Prostate gland (tissue), 2 donors: ENCODE measurements at regions not wholly inside any gene's neighbourhood (a gene's known extent, or its start where the extent isn't known, plus 50 kb on each side); places are given as distances from the start of the nearest gene placed in this dataset.

Experiments used
- DNase-seq: peaks from one replicate; pipeline ENCODE4 v3.0.0-alpha.2; 2019; ENCODE audit warnings: low spot score
- H3K27ac ChIP-seq, 2 donors: fragments of 200-600 bp; sonication (generic); 2 replicates each; pipeline ENCODE4 v1.5.1; 2017 to 2019
- H3K27me3 ChIP-seq: fragments of 200-600 bp; sonication (generic); replicated peaks from 2 replicates; pipeline ENCODE4 v1.5.1; 2019; ENCODE audit not compliant: insufficient read depth
- H3K36me3 ChIP-seq, 2 donors: fragments of 200-600 bp; sonication (generic); 1 replicate in 1 of 2; 2 replicates in 1 of 2; pipeline versions ENCODE4 v1.5.1 to v1.8.1; 2017 to 2019
- H3K4me1 ChIP-seq: fragments of 200-600 bp; sonication (generic); replicated peaks from 2 replicates; pipeline ENCODE4 v1.5.1; 2019
- H3K4me3 ChIP-seq, 2 donors: fragments of 200-600 bp; sonication (generic); 2 replicates each; pipeline ENCODE4 v1.5.1; 2017 to 2019
- H3K9me3 ChIP-seq: fragments of 200-600 bp; sonication (generic); 2 replicates; pipeline ENCODE4 v1.5.1; 2017
- POLR2A ChIP-seq: fragments of 450-650 bp; IDR thresholded peaks from one replicate; pipeline ENCODE4 v1.6.1; 2016; ENCODE audit warnings: antibody characterized with exemption, mild to moderate bottlenecking
- POLR2AphosphoS5 ChIP-seq: sonication (generic); formaldehyde crosslinking; IDR thresholded peaks from one replicate; pipeline ENCODE4 v1.6.1; 2017; ENCODE audit warnings: antibody characterized with exemption
- WGBS: methylation state at CpG from one replicate; pipeline ENCODE4 v1.1.5; 2018; 5-methylcytosine and 5-hydroxymethylcytosine counted together
- intact Hi-C: fragments of 100-400 bp; cut with DNase I; formaldehyde crosslinking; loops from one replicate; pipeline ENCODE4 v1.14.2; 2022
- TF ChIP-seq, protein P1 (sequence below), 4 experiments: fragments of 200-600 bp in 2 of 4; fragments of 450-650 bp in 2 of 4; sonication (generic) in 2 of 4; IDR thresholded peaks; 1 replicate in 3 of 4; 2 replicates in 1 of 4; pipeline ENCODE4 v1.5.1; 2016 to 2019; ENCODE audit warnings: antibody characterized with exemption in 4 of 4, mild to moderate bottlenecking in 2 of 4, moderate library complexity in 2 of 4

DNA sequence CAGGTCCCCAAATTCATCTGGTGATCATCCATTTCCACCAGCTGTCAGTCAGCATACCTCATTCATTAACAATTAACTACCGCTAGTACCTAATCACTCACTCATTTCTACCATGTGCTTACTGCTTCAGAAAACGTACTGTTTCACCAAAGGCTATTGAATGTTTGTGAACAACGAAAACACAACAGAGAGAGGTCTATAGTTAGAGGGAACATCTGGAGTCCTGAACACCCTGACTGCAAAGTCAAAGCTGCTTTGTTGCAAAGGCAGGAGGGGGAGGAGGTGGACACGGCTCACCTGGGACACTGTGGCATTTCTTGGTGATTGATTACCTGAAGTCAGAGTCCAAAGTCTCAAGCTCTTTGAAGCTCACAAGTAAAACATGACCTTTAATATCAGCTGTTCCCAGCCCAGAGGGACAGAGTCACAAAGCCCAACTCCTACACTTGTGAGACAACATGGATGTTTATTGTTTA lies 342.3 kb upstream of the ADARB2 start:
- Histone ChIP-seq H3K27me3 (no peaks in the 10 kb centered on the region), H3K9me3 (no peaks in the 10 kb centered on the region), H3K4me3 (no peak overlapping the region), H3K27ac (no peak overlapping the region), H3K4me1 (no peaks in the 10 kb centered on the region), H3K36me3 (no peaks in the 10 kb centered on the region)
- TF ChIP-seq POLR2A (no peak), POLR2AphosphoS5 (no peak)
- TF ChIP-seq, protein P1, sequence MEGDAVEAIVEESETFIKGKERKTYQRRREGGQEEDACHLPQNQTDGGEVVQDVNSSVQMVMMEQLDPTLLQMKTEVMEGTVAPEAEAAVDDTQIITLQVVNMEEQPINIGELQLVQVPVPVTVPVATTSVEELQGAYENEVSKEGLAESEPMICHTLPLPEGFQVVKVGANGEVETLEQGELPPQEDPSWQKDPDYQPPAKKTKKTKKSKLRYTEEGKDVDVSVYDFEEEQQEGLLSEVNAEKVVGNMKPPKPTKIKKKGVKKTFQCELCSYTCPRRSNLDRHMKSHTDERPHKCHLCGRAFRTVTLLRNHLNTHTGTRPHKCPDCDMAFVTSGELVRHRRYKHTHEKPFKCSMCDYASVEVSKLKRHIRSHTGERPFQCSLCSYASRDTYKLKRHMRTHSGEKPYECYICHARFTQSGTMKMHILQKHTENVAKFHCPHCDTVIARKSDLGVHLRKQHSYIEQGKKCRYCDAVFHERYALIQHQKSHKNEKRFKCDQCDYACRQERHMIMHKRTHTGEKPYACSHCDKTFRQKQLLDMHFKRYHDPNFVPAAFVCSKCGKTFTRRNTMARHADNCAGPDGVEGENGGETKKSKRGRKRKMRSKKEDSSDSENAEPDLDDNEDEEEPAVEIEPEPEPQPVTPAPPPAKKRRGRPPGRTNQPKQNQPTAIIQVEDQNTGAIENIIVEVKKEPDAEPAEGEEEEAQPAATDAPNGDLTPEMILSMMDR (IDR thresholded peaks at IDR 0.05): no peak
- intact Hi-C loops: no loop called here
- no peak for DNase-seq
- 58% methylated on average over 4 of the region's 4 CpGs for WGBS

DNA sequence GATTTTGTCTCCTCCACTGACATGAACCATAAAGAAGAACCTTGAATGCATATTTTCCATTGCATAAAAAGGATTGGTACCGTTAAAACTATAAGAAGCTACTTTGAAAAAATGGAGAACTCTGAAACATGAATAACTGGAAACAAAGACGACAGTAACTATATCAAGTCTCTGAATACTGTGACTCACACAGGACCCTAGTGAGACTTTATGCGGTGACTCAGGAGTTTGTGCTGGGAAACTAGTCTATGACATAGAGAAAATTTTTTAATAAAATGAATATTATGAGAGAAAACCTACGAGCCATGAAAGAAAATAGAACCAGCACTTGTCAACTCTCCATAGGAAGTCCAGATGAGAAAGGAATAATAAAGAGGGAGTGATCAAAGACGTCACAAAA lies 339.9 kb upstream of the ADARB2 start:
- no peak overlapping the region for H3K27ac ChIP-seq
- 85% methylated on average over 5 of the region's 5 CpGs for WGBS
- no peaks in the 10 kb centered on the region for H3K36me3 ChIP-seq
- intact Hi-C loops: no loop called here
- no peaks in the 10 kb centered on the region for H3K27me3 ChIP-seq
- no peaks in the 10 kb centered on the region for H3K4me1 ChIP-seq
- DNase-seq: no peak
- TF ChIP-seq, protein P1 (IDR thresholded peaks at IDR 0.05): no peak
- TF ChIP-seq POLR2A: no peak
- no peak for TF ChIP-seq POLR2AphosphoS5
- H3K9me3 ChIP-seq: no peaks in the 10 kb centered on the region
- no peak overlapping the region for H3K4me3 ChIP-seq

DNA sequence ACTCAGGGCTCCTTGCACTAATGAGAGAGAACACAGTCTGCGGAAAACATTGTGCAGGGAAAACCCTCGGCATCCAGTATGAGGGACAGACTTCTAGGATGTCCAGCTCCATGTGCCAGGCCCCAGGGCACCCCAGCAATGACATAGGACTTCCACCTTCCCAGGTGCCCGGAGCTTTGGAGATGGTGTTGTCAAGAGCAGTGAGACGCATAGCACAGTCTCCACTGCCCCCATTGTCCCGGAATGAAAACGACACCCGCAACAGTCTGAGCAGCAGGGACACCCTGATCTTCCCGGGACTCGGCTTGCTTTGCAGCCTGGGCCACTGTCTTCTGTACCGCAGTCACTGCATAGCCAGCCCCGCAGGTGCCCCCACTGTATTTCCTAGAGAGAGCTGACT lies 339.2 kb upstream of the ADARB2 start:
- Histone ChIP-seq H3K36me3 (no peaks in the 10 kb centered on the region), H3K27me3 (no peaks in the 10 kb centered on the region), H3K27ac (no peak overlapping the region), H3K9me3 (no peaks in the 10 kb centered on the region), H3K4me1 (no peaks in the 10 kb centered on the region), H3K4me3 (no peak overlapping the region)
- WGBS: 92% methylated on average over 11 of the region's 11 CpGs
- no peak for DNase-seq
- TF ChIP-seq, protein P1 (IDR thresholded peaks at IDR 0.05): no peak
- TF ChIP-seq POLR2AphosphoS5: no peak
- TF ChIP-seq POLR2A: no peak
- intact Hi-C loops: no loop called here

DNA sequence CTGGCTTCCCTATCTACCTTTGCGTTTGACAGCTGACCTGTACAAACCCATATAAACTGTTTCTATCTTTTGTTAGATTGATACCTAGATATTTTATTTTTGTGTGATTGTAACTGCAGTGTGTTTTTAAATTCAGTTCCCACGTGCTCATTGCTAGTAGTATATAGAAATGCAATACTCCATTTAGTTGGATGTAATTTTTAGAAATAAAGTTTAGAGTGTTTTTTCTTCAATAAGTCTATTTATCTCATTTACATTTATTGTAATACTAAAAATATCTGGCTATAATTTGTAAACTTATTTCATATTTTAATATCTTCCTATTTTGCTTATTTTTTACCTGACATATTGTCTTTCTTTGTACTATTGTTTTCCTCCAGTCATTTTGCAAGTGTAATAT lies 329.7 kb upstream of the ADARB2 start:
- Histone ChIP-seq H3K4me1 (no peaks in the 10 kb centered on the region), H3K9me3 (no peaks in the 10 kb centered on the region), H3K36me3 (no peaks in the 10 kb centered on the region), H3K27me3 (no peaks in the 10 kb centered on the region), H3K27ac (no peak overlapping the region), H3K4me3 (no peak overlapping the region)
- DNase-seq: no peak
- TF ChIP-seq, protein P1 (IDR thresholded peaks at IDR 0.05): no peak
- TF ChIP-seq POLR2AphosphoS5: no peak
- intact Hi-C loops: no loop called here
- 64% methylated on average over 2 of the region's 2 CpGs for WGBS

DNA sequence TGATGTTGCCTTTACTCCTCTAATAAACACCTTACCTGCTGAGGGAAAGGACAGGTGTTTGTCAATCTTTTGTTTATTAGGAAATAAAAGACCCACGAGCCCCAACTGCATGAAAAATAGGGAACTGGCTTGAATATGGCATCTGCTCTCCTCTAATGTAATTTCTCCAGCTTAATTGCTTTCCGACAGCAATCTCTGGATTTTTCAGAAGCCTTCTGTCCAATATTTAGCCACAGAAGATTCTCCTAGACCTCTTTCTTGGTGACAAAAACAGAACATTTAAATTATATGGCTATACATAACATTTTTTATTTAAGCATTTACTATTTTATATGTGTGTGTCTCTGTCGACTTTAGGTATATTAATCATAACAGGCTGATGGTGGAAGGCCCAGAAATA lies 317.4 kb upstream of the ADARB2 start:
- WGBS: 50% methylated on average over 3 of the region's 3 CpGs
- H3K9me3 ChIP-seq: no peaks in the 10 kb centered on the region
- no peak overlapping the region for H3K4me3 ChIP-seq
- H3K27me3 ChIP-seq: no peaks in the 10 kb centered on the region
- intact Hi-C loops: no loop called here
- H3K27ac ChIP-seq: no peak overlapping the region
- no peaks in the 10 kb centered on the region for H3K36me3 ChIP-seq
- no peaks in the 10 kb centered on the region for H3K4me1 ChIP-seq
- no peak for DNase-seq
- TF ChIP-seq POLR2AphosphoS5: no peak
- TF ChIP-seq, protein P1 (IDR thresholded peaks at IDR 0.05): no peak
- TF ChIP-seq POLR2A: no peak
